SK-N-SH (cell line): ENCODE measurements at regions not wholly inside any gene's neighbourhood (a gene's known extent, or its start where the extent isn't known, plus 50 kb on each side); places are given as distances from the start of the nearest gene placed in this dataset.

Experiments used
- CTCF ChIA-PET: fragments of 300-600, 350-600 bp; formaldehyde crosslinking; extraction: SDS; loops from one replicate; lab custom pipeline; 2021; lab: Yijun Ruan, JAX
- POLR2A ChIA-PET: fragments of 350-600 bp; sonication (Branson Sonifier 250); formaldehyde crosslinking; extraction: SDS; loops from one replicate; lab custom pipeline; 2020; ENCODE audit warnings: antibody characterized with exemption, inconsistent platforms; lab: Yijun Ruan, JAX
- DNase-seq: peaks from one replicate; pipeline ENCODE4 v3.0.0; 2012
- H2AFZ ChIP-seq: fragments of 200-600 bp; sonication (generic); 2 replicates; pipeline ENCODE4 v1.8.1; 2016; ENCODE audit warnings: antibody characterized with exemption, mild to moderate bottlenecking, low read depth
- H3F3A ChIP-seq: fragments of 200-600 bp; sonication (generic); replicated peaks from 2 replicates; pipeline ENCODE3; 2016; ENCODE audit warnings: antibody characterized with exemption, mild to moderate bottlenecking; ENCODE audit not compliant: insufficient read depth
- H3K27ac ChIP-seq, 2 experiments: fragments of 200-500 bp in 1 of 2; fragments of 200-600 bp in 1 of 2; sonication (Bioruptor generic) in 1 of 2; sonication (generic), shearing (Covaris generic) in 1 of 2; 2 replicates each; pipeline versions ENCODE4 v1.5.1 to v1.6.1; 2014 to 2016; ENCODE audit warnings: low read depth in 2 of 2, inconsistent platforms in 1 of 2, low read length in 1 of 2, mild to moderate bottlenecking in 1 of 2, mixed read lengths in 1 of 2
- H3K27me3 ChIP-seq: fragments of 200-600 bp; sonication (generic), shearing (Covaris generic); 2 replicates; pipeline ENCODE4 v1.6.1; 2016; ENCODE audit warnings: mixed run types; ENCODE audit not compliant: insufficient read depth
- H3K36me3 ChIP-seq, 2 experiments: fragments of 200-500 bp in 1 of 2; fragments of 200-600 bp in 1 of 2; sonication (Bioruptor generic) in 1 of 2; sonication (generic) in 1 of 2; replicated peaks in 1 of 2; 2 replicates each; pipeline versions ENCODE3 to v1.5.1; 2014 to 2016; ENCODE audit warnings: low read length in 1 of 2, mild to moderate bottlenecking in 1 of 2; ENCODE audit not compliant: insufficient read depth in 2 of 2, control insufficient read depth in 1 of 2
- H3K4me1 ChIP-seq, 2 experiments: fragments of 200-500 bp in 1 of 2; fragments of 200-600 bp in 1 of 2; sonication (Bioruptor generic) in 1 of 2; sonication (generic), shearing (Covaris generic) in 1 of 2; 2 replicates each; pipeline versions ENCODE4 v1.5.1 to v1.6.1; 2014 to 2016; ENCODE audit warnings: low read depth in 1 of 2, low read length in 1 of 2, mixed run types in 1 of 2; ENCODE audit not compliant: insufficient read depth in 2 of 2, control insufficient read depth in 1 of 2
- H3K4me2 ChIP-seq: fragments of 200-600 bp; sonication (generic), shearing (Covaris generic); 2 replicates; pipeline ENCODE4 v1.6.1; 2017; ENCODE audit warnings: mixed run types
- H3K4me3 ChIP-seq, 2 experiments: fragments of 200-500 bp in 1 of 2; fragments of 200-600 bp in 1 of 2; sonication (Bioruptor generic) in 1 of 2; sonication (generic), shearing (Covaris generic) in 1 of 2; 2 replicates each; pipeline versions ENCODE4 v1.5.1 to v1.8.1; 2014 to 2016; ENCODE audit warnings: low read depth in 2 of 2, inconsistent platforms in 1 of 2, low read length in 1 of 2, mild to moderate bottlenecking in 1 of 2, mixed read lengths in 1 of 2, moderate library complexity in 1 of 2
- H3K79me2 ChIP-seq: fragments of 200-600 bp; sonication (generic); 2 replicates; pipeline ENCODE4 v1.8.1; 2017; ENCODE audit warnings: mild to moderate bottlenecking; ENCODE audit not compliant: insufficient read depth
- H3K9ac ChIP-seq: fragments of 200-600 bp; sonication (generic); 2 replicates; pipeline ENCODE4 v1.6.1; 2017; ENCODE audit warnings: mixed run types
- H3K9me2 ChIP-seq: fragments of 200-600 bp; sonication (generic); 2 replicates; pipeline ENCODE4 v1.6.1; 2017; ENCODE audit warnings: mixed run types
- H3K9me3 ChIP-seq: fragments of 200-600 bp; sonication (generic); 2 replicates; pipeline ENCODE4 v1.6.1; 2017; ENCODE audit warnings: mixed run types, mild to moderate bottlenecking, moderate library complexity
- H4K20me1 ChIP-seq: fragments of 200-600 bp; sonication (generic); 2 replicates; pipeline ENCODE4 v1.6.1; 2017; ENCODE audit warnings: mild to moderate bottlenecking, mixed run types; ENCODE audit not compliant: insufficient read depth
- CHD2 ChIP-seq: fragments of 150-350 bp; IDR thresholded peaks from 2 replicates; pipeline ENCODE4 v1.6.1; 2018; ENCODE audit warnings: low read length; ENCODE audit not compliant: partially characterized antibody
- EP300 ChIP-seq, 2 experiments: IDR thresholded peaks; 2 replicates each; pipeline versions ENCODE4 v1.4.0 to v1.6.1; 2012; ENCODE audit warnings: borderline replicate concordance in 1 of 2, low read depth in 1 of 2, low read length in 1 of 2
- EZH2phosphoT487 ChIP-seq: fragments of 200-600 bp; sonication (generic); IDR thresholded peaks from 2 replicates; pipeline ENCODE4 v1.6.1; 2017; ENCODE audit warnings: low read depth, mixed run types, mild to moderate bottlenecking, antibody characterized with exemption, moderate library complexity, borderline replicate concordance
- FOXM1 ChIP-seq: IDR thresholded peaks from 2 replicates; pipeline ENCODE4 v1.4.0; 2012; ENCODE audit warnings: low read depth, mild to moderate bottlenecking
- GATA2 ChIP-seq: sonication (generic); formaldehyde crosslinking; IDR thresholded peaks from 2 replicates; pipeline ENCODE4 v1.5.0; 2020; ENCODE audit warnings: mild to moderate bottlenecking, missing genetic modification reagents
- MEF2A ChIP-seq: IDR thresholded peaks from 2 replicates; pipeline ENCODE4 v1.4.0; 2012; ENCODE audit warnings: low read depth, borderline replicate concordance
- MXI1 ChIP-seq: IDR thresholded peaks from 2 replicates; pipeline ENCODE4 v1.6.1; 2012; ENCODE audit warnings: mild to moderate bottlenecking, low read depth, low read length, improper control_type of control experiment
- NFIC ChIP-seq: IDR thresholded peaks from 2 replicates; pipeline ENCODE4 v1.4.0; 2012; ENCODE audit warnings: borderline replicate concordance
- NRF1 ChIP-seq: IDR thresholded peaks from 2 replicates; pipeline ENCODE4 v1.6.1; 2012; ENCODE audit warnings: low read depth, mild to moderate bottlenecking, low read length
- POLR2AphosphoS5 ChIP-seq: IDR thresholded peaks from 2 replicates; pipeline ENCODE4 v1.6.1; 2012; ENCODE audit warnings: low read depth, low read length
- SIN3A ChIP-seq: IDR thresholded peaks from 2 replicates; pipeline ENCODE4 v1.6.1; 2012; ENCODE audit warnings: low read depth, mild to moderate bottlenecking, low read length, moderate library complexity, borderline replicate concordance
- SMC3 ChIP-seq: IDR thresholded peaks from 2 replicates; pipeline ENCODE4 v1.6.1; 2012; ENCODE audit warnings: low read depth, low read length, improper control_type of control experiment
- TAF1 ChIP-seq: IDR thresholded peaks from 2 replicates; pipeline ENCODE4 v1.6.1; 2012; ENCODE audit warnings: low read depth, mild to moderate bottlenecking, low read length, moderate library complexity, borderline replicate concordance
- TCF12 ChIP-seq: IDR thresholded peaks from 2 replicates; pipeline ENCODE4 v1.4.0; 2012
- USF1 ChIP-seq: IDR thresholded peaks from 2 replicates; pipeline ENCODE4 v1.4.0; 2012; ENCODE audit warnings: low read depth, borderline replicate concordance
- USF2 ChIP-seq: fragments of 150-350 bp; IDR thresholded peaks from 2 replicates; pipeline ENCODE4 v1.6.1; 2017; ENCODE audit warnings: antibody characterized with exemption, low read length, low read depth, borderline replicate concordance
- ZBTB33 ChIP-seq: IDR thresholded peaks from 2 replicates; pipeline ENCODE4 v1.4.0; 2012; ENCODE audit warnings: low read depth, borderline replicate concordance
- WGBS: methylation state at CpG from one replicate; pipeline ENCODE4 v1.1.6; 2017; ENCODE audit warnings: low lambda C conversion rate; 5-methylcytosine and 5-hydroxymethylcytosine counted together
- TF ChIP-seq, protein P1 (sequence below): IDR thresholded peaks from 2 replicates; pipeline ENCODE4 v1.4.0; 2012; ENCODE audit warnings: low read depth
- TF ChIP-seq, protein P2 (sequence below): IDR thresholded peaks from 2 replicates; pipeline ENCODE4; 2012

DNA sequence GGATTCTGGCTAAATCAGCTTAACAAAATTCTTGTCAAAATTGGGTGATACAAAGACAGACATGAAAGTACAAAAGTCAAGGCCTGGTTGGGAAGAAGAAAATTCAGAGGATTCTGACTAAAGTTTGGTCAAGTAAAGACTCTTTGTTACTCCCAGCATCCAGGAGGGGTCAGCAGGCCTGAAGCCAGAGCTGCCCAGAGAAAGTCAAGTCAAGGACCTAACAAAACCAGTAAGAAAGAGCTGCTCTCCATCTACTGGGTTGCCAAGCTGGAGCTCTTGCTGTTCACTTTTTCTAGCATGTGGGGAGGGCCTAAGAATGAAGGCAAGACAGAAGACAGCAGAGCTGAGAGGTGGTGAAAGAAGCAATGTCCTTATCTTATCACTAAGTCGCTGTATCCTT, 143.3 kb downstream of the C1D start:
- H3F3A ChIP-seq = peaks cover 26% of the 10 kb centered on the region
- DNase-seq = no peak
- no peaks in the 10 kb centered on the region for H3K79me2 ChIP-seq
- H4K20me1 ChIP-seq = no peaks in the 10 kb centered on the region
- no peaks in the 10 kb centered on the region for H3K9me2 ChIP-seq
- no peak overlapping the region for H3K4me2 ChIP-seq
- H3K9me3 ChIP-seq = no peaks in the 10 kb centered on the region
- POLR2A ChIA-PET = no interaction called here
- no peaks in the 10 kb centered on the region for H3K27me3 ChIP-seq
- CTCF ChIA-PET = interaction anchor here (1.4 kb wide), 1 partner anchor 112 kb away, joined by 4 read pairs; no protein-coding TSS in a partner anchor
- WGBS = 87% methylated on average over 1 of the region's 1 CpG
- no peaks in the 10 kb centered on the region for H3K36me3 ChIP-seq
- TF ChIP-seq, protein P1, sequence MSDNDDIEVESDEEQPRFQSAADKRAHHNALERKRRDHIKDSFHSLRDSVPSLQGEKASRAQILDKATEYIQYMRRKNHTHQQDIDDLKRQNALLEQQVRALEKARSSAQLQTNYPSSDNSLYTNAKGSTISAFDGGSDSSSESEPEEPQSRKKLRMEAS = no peak
- TF ChIP-seq, protein P2, sequence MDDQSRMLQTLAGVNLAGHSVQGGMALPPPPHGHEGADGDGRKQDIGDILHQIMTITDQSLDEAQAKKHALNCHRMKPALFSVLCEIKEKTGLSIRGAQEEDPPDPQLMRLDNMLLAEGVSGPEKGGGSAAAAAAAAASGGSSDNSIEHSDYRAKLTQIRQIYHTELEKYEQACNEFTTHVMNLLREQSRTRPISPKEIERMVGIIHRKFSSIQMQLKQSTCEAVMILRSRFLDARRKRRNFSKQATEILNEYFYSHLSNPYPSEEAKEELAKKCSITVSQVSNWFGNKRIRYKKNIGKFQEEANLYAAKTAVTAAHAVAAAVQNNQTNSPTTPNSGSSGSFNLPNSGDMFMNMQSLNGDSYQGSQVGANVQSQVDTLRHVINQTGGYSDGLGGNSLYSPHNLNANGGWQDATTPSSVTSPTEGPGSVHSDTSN = no peak
- no peak for TF ChIP-seq CHD2
- TF ChIP-seq MXI1 = no peak
- no peak for TF ChIP-seq SIN3A
- TF ChIP-seq USF2 = no peak
- TF ChIP-seq FOXM1 = no peak
- no peak for TF ChIP-seq TAF1
- TF ChIP-seq GATA2 (CRISPR knock-in tag) = no peak
- no peak for TF ChIP-seq EP300 (IDR thresholded peaks at IDR 0.05; ENCODE audit: borderline replicate concordance in 1 of 2, low read depth in 1 of 2, low read length in 1 of 2)
- TF ChIP-seq EZH2phosphoT487 = no peak
- TF ChIP-seq POLR2AphosphoS5 = no peak
- H3K4me1 ChIP-seq = peaks cover 2 to 17% of the 10 kb centered on the region in 2 experiments; a peak in 2 of 4 replicates
- H2AFZ ChIP-seq = no peak overlapping the region
- no peak overlapping the region for H3K27ac ChIP-seq
- no peak overlapping the region for H3K4me3 ChIP-seq
- H3K9ac ChIP-seq = no peak overlapping the region

GRCh38 chr2:67922080-67922785, 140.6 kb downstream of the C1D start:
- H3K27ac ChIP-seq = peak overlapping the region in 1 of 2 experiments; percentile 13; a peak in 1 of 4 replicates
- H3K4me3 ChIP-seq = no peak overlapping the region
- no peak overlapping the region for H2AFZ ChIP-seq
- peaks cover 17% of the 10 kb centered on the region for H3F3A ChIP-seq
- no peaks in the 10 kb centered on the region for H3K36me3 ChIP-seq
- no peak overlapping the region for H3K9ac ChIP-seq
- no peaks in the 10 kb centered on the region for H3K9me3 ChIP-seq
- POLR2A ChIA-PET = no interaction called here
- WGBS = 67% methylated on average over 4 of the region's 4 CpGs
- H3K79me2 ChIP-seq = no peaks in the 10 kb centered on the region
- no peak overlapping the region for H3K4me2 ChIP-seq
- no peaks in the 10 kb centered on the region for H3K27me3 ChIP-seq
- peaks cover 2 to 14% of the 10 kb centered on the region in 2 experiments; a peak in 2 of 4 replicates for H3K4me1 ChIP-seq
- H3K9me2 ChIP-seq = no peaks in the 10 kb centered on the region
- H4K20me1 ChIP-seq = no peaks in the 10 kb centered on the region
- CTCF ChIA-PET = interaction anchor here (0.7 to 1.1 kb wide), 2 partner anchors 109 to 110 kb away, joined by 3 to 4 read pairs; no protein-coding TSS in a partner anchor
- no peak for DNase-seq
- TF ChIP-seq USF2 (no peak), GATA2 (CRISPR knock-in tag) (no peak), ZBTB33 (no peak), NRF1 (no peak), SMC3 (no peak), TCF12 (no peak), NFIC (no peak), MEF2A (no peak), TAF1 (no peak), USF1 (no peak)
- TF ChIP-seq, protein P2 = no peak
